ENCODE measurements at regions not wholly inside any gene's neighbourhood (a gene's known extent, or its start where the extent isn't known, plus 50 kb on each side); places are given as distances from the start of the nearest gene placed in this dataset.
"Not testable (repeated sequence)": the region's sequence is repeated elsewhere in the genome, so short reads cannot be mapped to it uniquely, and the experiment has no call there.

DNA sequence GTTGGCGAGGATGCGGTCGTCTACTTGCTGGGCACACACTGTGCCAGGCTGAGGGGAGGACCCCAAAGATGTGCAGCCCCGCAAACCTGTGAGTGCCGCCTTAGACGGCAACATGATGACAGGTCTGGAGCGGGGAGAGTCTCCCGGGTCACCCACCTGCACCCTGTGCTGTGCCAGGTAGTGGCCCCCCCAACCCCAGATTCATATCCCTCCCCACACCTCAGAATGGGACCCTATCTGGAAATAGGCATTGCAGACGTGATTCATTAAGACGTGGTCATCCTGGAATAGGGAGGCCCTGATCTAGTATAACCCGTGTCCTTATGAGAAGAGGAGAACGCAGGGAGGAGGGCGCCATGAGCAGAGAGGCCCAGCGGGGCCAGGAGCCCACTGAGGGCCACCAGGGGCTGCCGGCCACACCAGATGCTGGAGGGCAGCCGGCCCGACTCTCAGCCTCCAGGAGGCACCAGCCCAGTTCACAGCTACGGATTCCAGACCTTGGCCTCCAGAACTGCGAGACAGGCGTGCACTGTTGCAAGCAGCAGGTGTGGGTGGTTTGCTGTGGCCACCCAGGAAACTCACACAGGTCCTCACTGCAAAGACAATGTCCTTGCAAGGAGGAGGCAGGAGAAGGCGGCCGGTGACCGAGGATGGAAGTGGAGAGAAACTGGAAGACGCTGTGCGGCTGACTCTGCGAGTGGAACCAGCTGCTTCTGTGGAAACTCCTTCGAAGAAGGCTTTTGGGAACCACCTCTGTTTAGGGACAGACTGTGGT, 131.9 kb upstream of the LPCAT1 start:
- TF ChIP-seq, protein P1, sequence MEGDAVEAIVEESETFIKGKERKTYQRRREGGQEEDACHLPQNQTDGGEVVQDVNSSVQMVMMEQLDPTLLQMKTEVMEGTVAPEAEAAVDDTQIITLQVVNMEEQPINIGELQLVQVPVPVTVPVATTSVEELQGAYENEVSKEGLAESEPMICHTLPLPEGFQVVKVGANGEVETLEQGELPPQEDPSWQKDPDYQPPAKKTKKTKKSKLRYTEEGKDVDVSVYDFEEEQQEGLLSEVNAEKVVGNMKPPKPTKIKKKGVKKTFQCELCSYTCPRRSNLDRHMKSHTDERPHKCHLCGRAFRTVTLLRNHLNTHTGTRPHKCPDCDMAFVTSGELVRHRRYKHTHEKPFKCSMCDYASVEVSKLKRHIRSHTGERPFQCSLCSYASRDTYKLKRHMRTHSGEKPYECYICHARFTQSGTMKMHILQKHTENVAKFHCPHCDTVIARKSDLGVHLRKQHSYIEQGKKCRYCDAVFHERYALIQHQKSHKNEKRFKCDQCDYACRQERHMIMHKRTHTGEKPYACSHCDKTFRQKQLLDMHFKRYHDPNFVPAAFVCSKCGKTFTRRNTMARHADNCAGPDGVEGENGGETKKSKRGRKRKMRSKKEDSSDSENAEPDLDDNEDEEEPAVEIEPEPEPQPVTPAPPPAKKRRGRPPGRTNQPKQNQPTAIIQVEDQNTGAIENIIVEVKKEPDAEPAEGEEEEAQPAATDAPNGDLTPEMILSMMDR (IDR thresholded peaks at IDR 0.05) = no peak
- no peak for TF ChIP-seq POLR2A (IDR thresholded peaks at IDR 0.05)
- ATAC-seq = no peak
- Histone ChIP-seq H3K27me3 (peaks cover 0 to 80% (median 21%) of the 10 kb centered on the region in 9 donors), H3K9me3 (no peaks in the 10 kb centered on the region), H3K4me3 (no peak overlapping the region), H3K36me3 (no peaks in the 10 kb centered on the region), H3K27ac (no peak overlapping the region), H3K4me1 (peaks cover 0 to 10% (median 4%) of the 10 kb centered on the region in 12 donors)
- WGBS, 4 donors = 83 to 89% (median 85%) methylated on average over 21 to 27 of the region's 27 CpGs
- intact Hi-C loops (cut with DNase I) = loop anchor here in 1 of 10 donors (10.0 kb wide), 1 partner anchor 481 kb away; no protein-coding TSS in a partner anchor
- no peak for DNase-seq

DNA sequence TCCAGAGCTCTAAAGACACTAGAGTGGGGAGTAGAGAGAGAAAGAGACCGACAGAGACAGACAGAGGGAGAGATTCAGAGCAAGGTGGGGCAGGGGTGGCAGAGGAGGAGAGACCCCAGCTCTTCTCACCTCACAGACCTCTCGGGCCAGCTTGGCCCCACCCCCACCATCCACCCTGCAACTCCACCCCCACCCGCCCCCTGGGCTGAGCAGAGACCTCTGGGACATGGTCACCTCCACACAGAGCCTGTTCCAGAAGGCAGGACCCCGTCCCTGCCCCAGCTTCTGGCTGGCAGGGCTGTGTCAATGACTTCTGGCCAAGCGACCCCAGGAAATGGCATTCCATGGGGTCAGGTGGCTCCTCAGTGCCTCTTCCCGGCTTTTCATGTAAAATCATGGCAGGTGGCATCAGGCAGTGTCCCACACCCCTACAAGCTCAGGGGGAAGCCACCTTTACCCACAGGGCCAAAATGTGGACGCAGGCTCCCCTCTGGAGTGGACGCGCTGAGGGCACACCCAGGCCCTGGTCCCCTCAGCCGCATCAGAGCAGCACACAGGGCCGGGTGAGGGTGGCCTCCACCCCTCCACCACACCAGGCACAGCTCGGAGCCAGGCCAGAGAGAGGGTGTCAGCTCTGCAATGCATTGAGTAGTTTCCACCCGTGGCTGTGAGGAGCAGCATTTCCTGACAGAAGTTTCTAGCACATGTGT, 131.2 kb upstream of the LPCAT1 start:
- TF ChIP-seq, protein P1 (IDR thresholded peaks at IDR 0.05) = no peak
- TF ChIP-seq POLR2A (IDR thresholded peaks at IDR 0.05) = no peak
- ATAC-seq (no peak), DNase-seq (no peak)
- intact Hi-C loops (cut with DNase I) = loop anchor here in 1 of 10 donors (10.0 kb wide), 1 partner anchor 480 kb away; no protein-coding TSS in a partner anchor
- no peak overlapping the region for H3K27ac ChIP-seq
- 61 to 79% (median 71%) methylated on average over 3 to 13 of the region's 13 CpGs for WGBS, 4 donors
- H3K4me3 ChIP-seq = no peak overlapping the region
- peaks cover 0 to 10% (median 4%) of the 10 kb centered on the region in 12 donors for H3K4me1 ChIP-seq
- no peaks in the 10 kb centered on the region for H3K9me3 ChIP-seq
- H3K36me3 ChIP-seq = no peaks in the 10 kb centered on the region
- peaks cover 0 to 74% (median 21%) of the 10 kb centered on the region in 9 donors for H3K27me3 ChIP-seq

DNA sequence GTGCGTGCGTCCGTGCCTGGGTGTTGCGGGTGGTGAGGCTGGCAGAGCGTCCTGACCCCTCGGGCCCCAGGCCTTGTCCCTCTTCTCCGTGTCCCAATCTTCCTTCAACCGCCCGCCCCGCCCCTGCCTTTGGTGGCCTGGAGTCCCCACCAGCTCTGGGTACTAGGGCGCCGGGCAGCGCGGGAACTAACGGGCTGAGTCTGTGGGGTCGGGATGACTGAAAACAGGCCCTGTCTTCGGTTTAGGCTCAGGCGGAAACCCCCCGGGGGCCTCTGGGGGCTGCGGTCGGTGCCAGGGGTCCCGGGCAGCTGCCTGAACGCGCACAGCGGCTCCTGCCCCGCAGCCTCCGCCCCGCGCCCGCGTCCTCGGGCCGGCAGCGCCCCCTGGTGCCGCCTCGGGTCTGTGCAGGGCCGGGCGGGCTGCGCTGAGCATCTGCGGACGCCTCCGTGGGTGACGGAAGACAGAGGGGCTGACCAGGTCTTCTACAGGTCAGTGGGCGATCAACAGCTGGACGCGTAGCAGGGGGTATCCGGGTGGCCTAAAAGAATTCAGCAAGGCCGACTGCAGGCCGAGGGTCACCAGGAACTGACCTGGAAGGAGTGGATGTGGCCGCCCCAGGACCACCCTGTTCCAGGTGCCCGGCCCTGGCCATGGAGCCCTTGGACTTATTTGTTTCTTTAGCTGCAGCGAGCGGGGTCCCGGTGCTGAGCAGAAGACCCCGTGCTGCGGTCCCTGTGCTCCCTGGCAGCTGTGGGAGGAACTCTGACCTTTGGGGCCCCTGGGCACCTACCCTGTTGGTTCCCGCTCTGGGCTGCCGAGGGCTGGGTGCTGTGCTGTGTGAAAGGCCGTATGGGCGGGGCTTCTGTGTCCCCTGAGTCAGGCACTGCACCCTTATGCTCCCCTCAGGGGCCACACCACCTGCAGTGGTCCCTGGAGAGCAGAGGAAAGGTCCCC, 130.2 kb upstream of the LPCAT1 start:
- ATAC-seq = peak; percentile 36 to 91 (median 82)
- DNase-seq, H3K27ac ChIP-seq, H3K9me3 ChIP-seq, H3K4me1 ChIP-seq, H3K36me3 ChIP-seq: not testable (repeated sequence)
- TF ChIP-seq, protein P1 (IDR thresholded peaks at IDR 0.05) = peak in 11 of 12 donors; percentile 41 to 67 (median 49)
- Histone ChIP-seq H3K4me3 (peak overlapping the region in 5 of 12 donors; percentile 10 to 39 (median 28)), H3K27me3 (peaks cover 0 to 68% (median 21%) of the 10 kb centered on the region in 9 donors)
- intact Hi-C loops (cut with DNase I) = loop anchor here in 1 of 10 donors (10.0 kb wide), 1 partner anchor 479 kb away; no protein-coding TSS in a partner anchor
- WGBS, 4 donors = 9 to 18% (median 14%) methylated on average over 15 to 51 of the region's 60 CpGs

All from heart left ventricle (tissue), 16 donors.